Endodermal cell (in vitro differentiated cells): ENCODE measurements at regions not wholly inside any gene's neighbourhood (a gene's known extent, or its start where the extent isn't known, plus 50 kb on each side); places are given as distances from the start of the nearest gene placed in this dataset.

Experiments
- DNase-seq: peaks from one replicate; pipeline ENCODE4 v3.0.0-alpha.2; 2017
- H3K27ac ChIP-seq: 2 replicates; pipeline ENCODE4 v1.5.1; 2013; ENCODE audit warnings: mild to moderate bottlenecking, low read depth, low read length, moderate library complexity
- H3K27me3 ChIP-seq: 2 replicates; pipeline ENCODE4 v1.6.1; 2013; ENCODE audit warnings: mild to moderate bottlenecking, low read length, moderate library complexity; ENCODE audit not compliant: insufficient read depth, control insufficient read depth, poor library complexity, severe bottlenecking
- H3K36me3 ChIP-seq: 2 replicates; pipeline ENCODE4 v1.7.0; 2013; ENCODE audit warnings: mild to moderate bottlenecking, low read length, moderate library complexity; ENCODE audit not compliant: control insufficient read depth, insufficient read depth
- H3K4me1 ChIP-seq: one replicate; pipeline ENCODE4 v1.7.0; 2013; ENCODE audit warnings: low read length; ENCODE audit not compliant: control insufficient read depth, insufficient read depth
- H3K4me3 ChIP-seq: 2 replicates; pipeline ENCODE4 v1.5.1; 2013; ENCODE audit warnings: mild to moderate bottlenecking, low read length, moderate library complexity
- H3K9ac ChIP-seq: 2 replicates; pipeline ENCODE4 v1.6.1; 2013; ENCODE audit warnings: mild to moderate bottlenecking, low read length, moderate library complexity; ENCODE audit not compliant: poor library complexity, severe bottlenecking; ENCODE audit errors: extremely low read depth
- H3K9me3 ChIP-seq: 2 replicates; pipeline ENCODE4 v1.6.1; 2013; ENCODE audit warnings: mild to moderate bottlenecking, low read length, moderate library complexity; ENCODE audit not compliant: control insufficient read depth
- H3K27ac Mint-ChIP-seq: 2 replicates; pipeline ENCODE4 v1.8.0; 2020; ENCODE audit warnings: mixed read lengths
- H3K27me3 Mint-ChIP-seq: 2 replicates; pipeline ENCODE4 v1.8.0; 2021; ENCODE audit warnings: mild to moderate bottlenecking, mixed read lengths; ENCODE audit not compliant: insufficient read depth
- H3K36me3 Mint-ChIP-seq: 2 replicates; pipeline ENCODE4 v1.8.0; 2020; ENCODE audit warnings: low read depth, mixed read lengths
- H3K4me1 Mint-ChIP-seq: 2 replicates; pipeline ENCODE4 v1.8.0; 2020; ENCODE audit warnings: mixed read lengths
- H3K4me3 Mint-ChIP-seq: 2 replicates; pipeline ENCODE4 v1.8.0; 2020; ENCODE audit warnings: mild to moderate bottlenecking, moderate library complexity, mixed read lengths
- H3K9me3 Mint-ChIP-seq: 2 replicates; pipeline ENCODE4 v1.8.0; 2020; ENCODE audit warnings: mild to moderate bottlenecking, mixed read lengths
- CTCF ChIP-seq: fragments of 200-600 bp; sonication (generic); conservative IDR thresholded peaks from 2 replicates; pipeline ENCODE4 v1.5.0; 2021; ENCODE audit warnings: antibody characterized with exemption, mild to moderate bottlenecking
- WGBS, 2 experiments: methylation state at CpG; one replicate each; pipeline versions ENCODE4 v1.1.5 to v1.1.7; 2013; ENCODE audit warnings: missing lambda C conversion rate in 2 of 2, mixed read lengths in 1 of 2; ENCODE audit not compliant: insufficient coverage in 1 of 2, insufficient read length in 1 of 2; 5-methylcytosine and 5-hydroxymethylcytosine counted together

GRCh38 chr18:24935896-24936295 is 416.1 kb downstream of the ZNF521 start:
- H3K27me3 Mint-ChIP-seq: peaks cover 5% of the 10 kb centered on the region
- no peak for DNase-seq
- Histone ChIP-seq H3K9me3 (no peaks in the 10 kb centered on the region), H3K36me3 (no peaks in the 10 kb centered on the region), H3K4me3 (no peak overlapping the region), H3K9ac (no peak overlapping the region), H3K27me3 (no peaks in the 10 kb centered on the region), H3K27ac (no peak overlapping the region), H3K4me1 (peaks cover 8% of the 10 kb centered on the region)
- H3K27ac Mint-ChIP-seq: no peak overlapping the region
- no peaks in the 10 kb centered on the region for H3K36me3 Mint-ChIP-seq
- H3K9me3 Mint-ChIP-seq: no peaks in the 10 kb centered on the region
- peaks cover 13% of the 10 kb centered on the region for H3K4me1 Mint-ChIP-seq
- no peak overlapping the region for H3K4me3 Mint-ChIP-seq
- TF ChIP-seq CTCF: no peak
- whole genome bisulfite sequencing, 2 experiments: 91 to 100% methylated on average over 1 of the region's 1 CpG

GRCh38 chr18:24936691-24937090 is 415.3 kb downstream of the ZNF521 start:
- peaks cover 5% of the 10 kb centered on the region for H3K27me3 Mint-ChIP-seq
- H3K27me3 ChIP-seq: no peaks in the 10 kb centered on the region
- WGBS, 2 experiments: 90 to 100% methylated on average over 3 of the region's 3 CpGs
- no peak overlapping the region for H3K27ac Mint-ChIP-seq
- H3K4me3 ChIP-seq: no peak overlapping the region
- H3K27ac ChIP-seq: no peak overlapping the region
- peaks cover 4% of the 10 kb centered on the region for H3K4me1 ChIP-seq
- no peak overlapping the region for H3K4me3 Mint-ChIP-seq
- H3K4me1 Mint-ChIP-seq: peaks cover 6% of the 10 kb centered on the region
- no peak overlapping the region for H3K9ac ChIP-seq
- no peaks in the 10 kb centered on the region for H3K36me3 Mint-ChIP-seq
- no peaks in the 10 kb centered on the region for H3K9me3 ChIP-seq
- H3K36me3 ChIP-seq: no peaks in the 10 kb centered on the region
- DNase-seq: no peak
- TF ChIP-seq CTCF: no peak
- H3K9me3 Mint-ChIP-seq: no peaks in the 10 kb centered on the region

- WGBS, 2 experiments: 95 to 96% methylated on average over 5 of the region's 5 CpGs
- Histone ChIP-seq H3K4me3 (no peak overlapping the region), H3K4me1 (no peaks in the 10 kb centered on the region), H3K27me3 (no peaks in the 10 kb centered on the region), H3K9me3 (no peaks in the 10 kb centered on the region), H3K36me3 (no peaks in the 10 kb centered on the region), H3K27ac (no peak overlapping the region), H3K9ac (no peak overlapping the region)
- Mint-ChIP-seq H3K9me3 (no peaks in the 10 kb centered on the region), H3K4me1 (no peaks in the 10 kb centered on the region), H3K4me3 (no peak overlapping the region), H3K36me3 (no peaks in the 10 kb centered on the region), H3K27me3 (peaks cover 5% of the 10 kb centered on the region), H3K27ac (no peak overlapping the region)
- no peak for DNase-seq
- TF ChIP-seq CTCF: no peak
These were observed 414.2 kb downstream of the ZNF521 start for GRCh38 chr18:24937639-24938275.
